ENCODE measurements at regions not wholly inside any gene's neighbourhood (a gene's known extent, or its start where the extent isn't known, plus 50 kb on each side); places are given as distances from the start of the nearest gene placed in this dataset.
"Not testable (repeated sequence)": the region's sequence is repeated elsewhere in the genome, so short reads cannot be mapped to it uniquely, and the experiment has no call there.

GRCh38 chrX:65127842-65128241, 151.6 kb upstream of the ZC4H2 start:
- TF ChIP-seq CTCF (IDR thresholded peaks at IDR 0.05; ENCODE audit: insufficient read depth, low read depth, low read length, missing control alignments): no peak
- no peak for DNase-seq (ENCODE audit: low read depth)
- no peak overlapping the region for H3K4me3 ChIP-seq (ENCODE audit: low read length)

- H3K4me3 ChIP-seq (ENCODE audit: low read length): no peak overlapping the region
- no peak for DNase-seq (ENCODE audit: low read depth)
- no peak for TF ChIP-seq CTCF (IDR thresholded peaks at IDR 0.05; ENCODE audit: insufficient read depth, low read depth, low read length, missing control alignments)
Observed at GRCh38 chrX:65098851-65099250, 122.6 kb upstream of the ZC4H2 start.

- no peak for TF ChIP-seq CTCF (IDR thresholded peaks at IDR 0.05; ENCODE audit: insufficient read depth, low read depth, low read length, missing control alignments)
- no peak for DNase-seq (ENCODE audit: low read depth)
- no peak overlapping the region for H3K4me3 ChIP-seq (ENCODE audit: low read length)
Observed at GRCh38 chrX:65093658-65094057, 117.4 kb upstream of the ZC4H2 start.

- no peak for DNase-seq (ENCODE audit: low read depth)
- no peak for TF ChIP-seq CTCF (IDR thresholded peaks at IDR 0.05; ENCODE audit: insufficient read depth, low read depth, low read length, missing control alignments)
- H3K4me3 ChIP-seq (ENCODE audit: low read length): no peak overlapping the region
Observed at GRCh38 chrX:65073233-65073632, 97.0 kb upstream of the ZC4H2 start.

- DNase-seq (ENCODE audit: low read depth): no peak
- TF ChIP-seq CTCF (IDR thresholded peaks at IDR 0.05; ENCODE audit: insufficient read depth, low read depth, low read length, missing control alignments): no peak
- no peak overlapping the region for H3K4me3 ChIP-seq (ENCODE audit: low read length)
Observed at GRCh38 chrX:65072590-65072989, 96.3 kb upstream of the ZC4H2 start.

GRCh38 chrX:65058626-65059025, 82.4 kb upstream of the ZC4H2 start:
- DNase-seq (ENCODE audit: low read depth); H3K4me3 ChIP-seq (ENCODE audit: low read length): not testable (repeated sequence)

GRCh38 chrX:65045001-65045400, 68.8 kb upstream of the ZC4H2 start:
- no peak for DNase-seq (ENCODE audit: low read depth)
- TF ChIP-seq CTCF (IDR thresholded peaks at IDR 0.05; ENCODE audit: insufficient read depth, low read depth, low read length, missing control alignments): no peak
- H3K4me3 ChIP-seq (ENCODE audit: low read length): no peak overlapping the region

GRCh38 chrX:65035446-65035770, 59.2 kb upstream of the ZC4H2 start:
- DNase-seq (ENCODE audit: low read depth): no peak
- no peak for TF ChIP-seq CTCF (IDR thresholded peaks at IDR 0.05; ENCODE audit: insufficient read depth, low read depth, low read length, missing control alignments)
- peak overlapping the region; percentile 20 for H3K4me3 ChIP-seq (ENCODE audit: low read length)
